ENCODE measurements at regions not wholly inside any gene's neighbourhood (a gene's known extent, or its start where the extent isn't known, plus 50 kb on each side); places are given as distances from the start of the nearest gene placed in this dataset.

GRCh38 chr3:102737353-102737752 is 302.5 kb downstream of the ZPLD1 start:
- TF ChIP-seq, protein P1, sequence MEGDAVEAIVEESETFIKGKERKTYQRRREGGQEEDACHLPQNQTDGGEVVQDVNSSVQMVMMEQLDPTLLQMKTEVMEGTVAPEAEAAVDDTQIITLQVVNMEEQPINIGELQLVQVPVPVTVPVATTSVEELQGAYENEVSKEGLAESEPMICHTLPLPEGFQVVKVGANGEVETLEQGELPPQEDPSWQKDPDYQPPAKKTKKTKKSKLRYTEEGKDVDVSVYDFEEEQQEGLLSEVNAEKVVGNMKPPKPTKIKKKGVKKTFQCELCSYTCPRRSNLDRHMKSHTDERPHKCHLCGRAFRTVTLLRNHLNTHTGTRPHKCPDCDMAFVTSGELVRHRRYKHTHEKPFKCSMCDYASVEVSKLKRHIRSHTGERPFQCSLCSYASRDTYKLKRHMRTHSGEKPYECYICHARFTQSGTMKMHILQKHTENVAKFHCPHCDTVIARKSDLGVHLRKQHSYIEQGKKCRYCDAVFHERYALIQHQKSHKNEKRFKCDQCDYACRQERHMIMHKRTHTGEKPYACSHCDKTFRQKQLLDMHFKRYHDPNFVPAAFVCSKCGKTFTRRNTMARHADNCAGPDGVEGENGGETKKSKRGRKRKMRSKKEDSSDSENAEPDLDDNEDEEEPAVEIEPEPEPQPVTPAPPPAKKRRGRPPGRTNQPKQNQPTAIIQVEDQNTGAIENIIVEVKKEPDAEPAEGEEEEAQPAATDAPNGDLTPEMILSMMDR (IDR thresholded peaks at IDR 0.05), result no peak
- TF ChIP-seq POLR2A (IDR thresholded peaks at IDR 0.05), result no peak
